Activated T-helper 1 cell treated with anti-CD3 and anti-CD28 coated beads, Interleukin-12 subunit alpha, Interleukin-12 subunit beta, Interleukin-2, Interleukin-4 antibody, amounts not matched to agents 30 ng/mL and 10 ng/mL and 1 ng/mL, durations not matched to agents 14 hours and 24 hours and 36 hours (primary cell): ENCODE measurements at regions not wholly inside any gene's neighbourhood (a gene's known extent, or its start where the extent isn't known, plus 50 kb on each side); places are given as distances from the start of the nearest gene placed in this dataset.

Experiments used
- DNase-seq: peaks from one replicate; pipeline ENCODE4 v3.0.0; 2021; ENCODE audit warnings: low spot score
- H3K27ac Mint-ChIP-seq: one replicate; pipeline ENCODE4 v1.8.0; 2021; ENCODE audit warnings: mild to moderate bottlenecking, mixed read lengths
- H3K27me3 Mint-ChIP-seq: one replicate; pipeline ENCODE4 v1.8.0; 2022; ENCODE audit warnings: mild to moderate bottlenecking, moderate library complexity, mixed read lengths; ENCODE audit not compliant: insufficient read depth
- H3K36me3 Mint-ChIP-seq: one replicate; pipeline ENCODE4 v1.8.0; 2021; ENCODE audit warnings: low read depth, mixed read lengths
- H3K4me1 Mint-ChIP-seq: one replicate; pipeline ENCODE4 v1.8.0; 2021; ENCODE audit warnings: low read depth, mixed read lengths
- H3K4me3 Mint-ChIP-seq: one replicate; pipeline ENCODE4 v1.8.0; 2021; ENCODE audit warnings: mild to moderate bottlenecking, moderate library complexity, mixed read lengths
- H3K9me3 Mint-ChIP-seq: one replicate; pipeline ENCODE4 v1.8.0; 2021; ENCODE audit warnings: mixed read lengths
- intact Hi-C: fragments of 100-400 bp; cut with micrococcal nuclease; formaldehyde crosslinking; loops from one replicate; pipeline ENCODE4 v1.15.1; 2024

DNA sequence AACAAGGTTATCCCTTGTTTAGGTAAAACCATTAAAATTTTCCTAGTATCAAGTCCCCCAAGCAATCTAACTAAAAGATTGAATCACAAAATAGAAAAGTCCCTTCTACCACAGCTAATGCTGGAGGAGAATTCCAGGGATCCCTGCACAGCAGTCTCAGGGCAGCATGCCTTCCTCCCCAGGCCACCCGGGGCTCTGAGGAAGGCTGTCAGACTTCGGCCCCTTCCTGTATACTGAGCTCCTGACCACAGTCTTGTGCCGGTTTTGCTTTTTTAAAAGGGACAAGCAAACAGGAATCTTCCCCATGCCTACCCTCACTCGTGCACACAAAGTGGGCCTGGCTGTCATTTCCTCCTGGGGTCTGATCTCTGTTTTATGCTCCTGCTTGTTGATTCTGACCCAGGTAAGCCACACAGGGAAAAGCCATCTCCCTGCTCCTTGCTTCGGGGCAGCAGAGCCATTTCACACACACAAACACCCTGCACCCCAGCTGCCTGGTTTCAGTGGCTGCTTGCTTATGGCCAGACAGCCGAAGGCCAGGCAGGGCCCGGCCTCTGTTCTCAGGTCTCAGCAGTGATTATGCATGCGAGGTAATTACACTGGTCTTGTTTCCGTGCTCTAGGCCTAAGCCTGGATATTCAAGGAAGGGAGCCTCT lies 211.9 kb downstream of the NXNL2 start:
- no peaks in the 10 kb centered on the region for H3K9me3 Mint-ChIP-seq
- no peaks in the 10 kb centered on the region for H3K36me3 Mint-ChIP-seq
- intact Hi-C loops = no loop called here
- DNase-seq = no peak
- no peak overlapping the region for H3K27ac Mint-ChIP-seq
- H3K4me3 Mint-ChIP-seq = no peak overlapping the region
- no peaks in the 10 kb centered on the region for H3K4me1 Mint-ChIP-seq
- H3K27me3 Mint-ChIP-seq = peaks cover 10% of the 10 kb centered on the region

GRCh38 chr9:88747768-88748167 lies 212.8 kb downstream of the NXNL2 start:
- Mint-ChIP-seq H3K27ac (no peak overlapping the region), H3K36me3 (no peaks in the 10 kb centered on the region), H3K27me3 (peaks cover 10% of the 10 kb centered on the region), H3K9me3 (no peaks in the 10 kb centered on the region), H3K4me1 (no peaks in the 10 kb centered on the region), H3K4me3 (no peak overlapping the region)
- no peak for DNase-seq
- intact Hi-C loops = no loop called here

DNA sequence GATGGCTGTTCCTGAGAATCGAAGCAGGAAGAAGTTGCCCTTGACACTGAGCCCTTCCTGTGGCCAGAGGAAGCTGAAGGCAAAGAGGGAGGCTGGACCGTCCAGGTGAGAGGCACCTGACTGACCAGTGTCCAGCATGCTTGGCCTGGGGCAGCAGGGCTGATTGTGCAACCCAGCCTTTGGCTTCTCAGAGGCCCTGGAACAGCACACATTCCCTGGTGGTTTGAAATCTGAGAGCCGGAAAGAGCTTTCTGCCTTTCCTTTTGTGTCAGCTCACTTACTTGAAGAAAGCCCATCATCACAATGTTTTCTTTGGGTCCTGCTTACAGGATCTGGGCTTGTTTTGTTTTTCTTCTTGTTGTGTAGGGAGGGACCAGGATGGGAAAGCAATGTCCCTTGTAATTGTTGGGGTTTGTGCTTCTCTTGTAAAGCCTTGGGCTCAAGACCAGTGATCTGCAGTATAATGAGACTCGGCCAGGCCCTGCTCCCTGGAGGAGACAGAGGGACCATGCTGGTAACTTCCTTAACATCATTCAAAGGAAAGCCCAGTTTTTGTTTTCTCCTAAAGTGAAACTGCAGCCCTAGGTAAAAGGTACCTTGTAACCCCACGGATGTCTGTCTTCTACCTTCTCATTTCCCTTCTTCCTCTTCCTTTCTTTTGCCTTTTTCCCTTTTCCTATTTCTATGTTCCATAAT lies 213.7 kb downstream of the NXNL2 start:
- H3K27me3 Mint-ChIP-seq = peaks cover 10% of the 10 kb centered on the region
- intact Hi-C loops = no loop called here
- H3K27ac Mint-ChIP-seq = no peak overlapping the region
- H3K9me3 Mint-ChIP-seq = no peaks in the 10 kb centered on the region
- H3K4me3 Mint-ChIP-seq = no peak overlapping the region
- no peaks in the 10 kb centered on the region for H3K4me1 Mint-ChIP-seq
- no peak for DNase-seq
- H3K36me3 Mint-ChIP-seq = no peaks in the 10 kb centered on the region

GRCh38 chr9:88749420-88749819 lies 214.4 kb downstream of the NXNL2 start:
- Mint-ChIP-seq H3K36me3 (no peaks in the 10 kb centered on the region), H3K4me1 (no peaks in the 10 kb centered on the region), H3K27ac (no peak overlapping the region), H3K9me3 (no peaks in the 10 kb centered on the region), H3K27me3 (peaks cover 10% of the 10 kb centered on the region), H3K4me3 (no peak overlapping the region)
- DNase-seq = no peak
- intact Hi-C loops = no loop called here

GRCh38 chr9:88750832-88751360 lies 215.9 kb downstream of the NXNL2 start:
- no peak for DNase-seq
- H3K4me1 Mint-ChIP-seq = no peaks in the 10 kb centered on the region
- no peaks in the 10 kb centered on the region for H3K36me3 Mint-ChIP-seq
- H3K4me3 Mint-ChIP-seq = no peak overlapping the region
- H3K27me3 Mint-ChIP-seq = peaks cover 5% of the 10 kb centered on the region
- no peaks in the 10 kb centered on the region for H3K9me3 Mint-ChIP-seq
- intact Hi-C loops = no loop called here
- H3K27ac Mint-ChIP-seq = no peak overlapping the region

DNA sequence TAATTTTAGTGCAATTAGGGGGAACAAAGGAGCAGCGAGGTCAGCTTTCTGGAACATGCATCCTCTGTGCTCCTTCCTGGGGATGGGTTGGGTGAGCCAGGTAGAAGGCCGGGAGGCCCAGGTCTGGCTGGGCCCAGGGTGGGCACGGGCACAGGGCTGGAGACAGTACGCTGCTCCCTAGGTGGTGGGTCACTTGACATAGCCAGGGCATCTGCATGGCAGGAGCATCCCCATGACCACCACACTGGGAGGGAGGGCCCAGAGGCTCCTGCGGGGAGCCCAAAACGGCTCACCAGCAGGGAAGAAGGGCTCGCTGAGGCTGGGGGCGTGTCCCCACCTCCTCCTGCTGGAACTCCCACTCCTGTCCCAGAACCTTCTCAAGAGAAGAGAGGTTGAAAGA lies 216.8 kb downstream of the NXNL2 start:
- DNase-seq = no peak
- intact Hi-C loops = no loop called here
- H3K9me3 Mint-ChIP-seq = no peaks in the 10 kb centered on the region
- no peak overlapping the region for H3K27ac Mint-ChIP-seq
- H3K27me3 Mint-ChIP-seq = peaks cover 3% of the 10 kb centered on the region
- no peak overlapping the region for H3K4me3 Mint-ChIP-seq
- H3K36me3 Mint-ChIP-seq = no peaks in the 10 kb centered on the region
- no peaks in the 10 kb centered on the region for H3K4me1 Mint-ChIP-seq

DNA sequence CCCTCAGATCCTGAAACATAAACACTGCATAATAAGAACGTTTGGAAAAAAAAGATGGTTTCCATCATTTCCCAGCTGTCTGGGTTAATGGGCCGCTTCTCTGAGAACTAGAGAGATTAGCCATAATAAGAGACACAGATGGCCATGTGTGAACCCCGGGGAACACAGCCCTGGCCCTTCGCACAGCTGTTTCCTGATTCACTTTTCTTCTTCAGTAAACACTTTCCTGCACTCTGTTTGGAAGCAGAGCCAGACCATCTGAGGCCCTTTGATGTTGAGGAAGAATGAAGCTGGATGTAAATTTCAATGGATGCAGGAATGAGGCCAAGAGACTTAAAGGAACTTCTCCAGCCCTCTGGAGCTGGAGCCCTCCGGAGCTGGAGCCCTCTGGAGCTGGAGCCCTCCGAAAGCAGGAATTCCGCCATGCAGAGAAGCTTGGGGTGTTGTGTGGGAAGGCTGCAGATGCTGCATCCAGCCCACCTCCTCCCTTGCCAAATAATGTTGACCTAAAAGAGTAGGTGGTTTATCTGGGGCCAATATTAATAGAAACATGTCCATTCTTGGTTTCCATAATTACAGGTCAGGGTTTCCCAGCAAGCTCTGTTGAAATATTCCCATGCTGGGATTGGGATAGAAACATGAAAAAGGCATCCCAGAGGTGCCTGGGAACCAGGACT lies 218.9 kb downstream of the NXNL2 start:
- DNase-seq = no peak
- intact Hi-C loops = no loop called here
- Mint-ChIP-seq H3K36me3 (no peaks in the 10 kb centered on the region), H3K27me3 (peaks cover 3% of the 10 kb centered on the region), H3K27ac (no peak overlapping the region), H3K4me3 (no peak overlapping the region), H3K4me1 (no peaks in the 10 kb centered on the region), H3K9me3 (no peaks in the 10 kb centered on the region)

DNA sequence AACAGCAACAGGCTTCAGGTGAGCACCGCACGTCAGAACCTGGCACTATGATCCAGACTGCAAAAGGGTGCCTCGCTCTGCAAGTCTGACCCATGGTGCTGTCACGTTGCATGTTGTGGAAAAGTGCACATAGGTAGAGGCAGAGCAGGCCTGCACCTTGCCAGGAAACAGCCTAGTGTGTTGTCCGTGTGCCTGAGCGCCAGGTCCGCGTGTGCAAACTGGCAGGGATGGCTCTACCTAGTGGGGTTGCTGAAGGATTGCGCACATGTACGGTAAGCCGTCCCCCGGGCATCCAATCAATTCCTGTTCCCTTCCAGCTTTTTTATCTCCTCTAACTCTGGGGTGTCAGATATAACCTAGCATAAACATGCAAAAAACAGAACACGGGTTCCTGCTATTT lies 219.5 kb downstream of the NXNL2 start:
- H3K36me3 Mint-ChIP-seq = no peaks in the 10 kb centered on the region
- no peak overlapping the region for H3K4me3 Mint-ChIP-seq
- H3K27ac Mint-ChIP-seq = no peak overlapping the region
- DNase-seq = no peak
- H3K9me3 Mint-ChIP-seq = no peaks in the 10 kb centered on the region
- intact Hi-C loops = no loop called here
- no peaks in the 10 kb centered on the region for H3K4me1 Mint-ChIP-seq
- peaks cover 3% of the 10 kb centered on the region for H3K27me3 Mint-ChIP-seq

- no peaks in the 10 kb centered on the region for H3K4me1 Mint-ChIP-seq
- no peak overlapping the region for H3K4me3 Mint-ChIP-seq
- no peaks in the 10 kb centered on the region for H3K36me3 Mint-ChIP-seq
- H3K27ac Mint-ChIP-seq = no peak overlapping the region
- intact Hi-C loops = no loop called here
- no peaks in the 10 kb centered on the region for H3K9me3 Mint-ChIP-seq
- no peak for DNase-seq
- peaks cover 3% of the 10 kb centered on the region for H3K27me3 Mint-ChIP-seq
These were observed 219.9 kb downstream of the NXNL2 start for GRCh38 chr9:88754886-88755285.

GRCh38 chr9:88757406-88758010 lies 222.5 kb downstream of the NXNL2 start:
- intact Hi-C loops = no loop called here
- peaks cover 2% of the 10 kb centered on the region for H3K27me3 Mint-ChIP-seq

DNA sequence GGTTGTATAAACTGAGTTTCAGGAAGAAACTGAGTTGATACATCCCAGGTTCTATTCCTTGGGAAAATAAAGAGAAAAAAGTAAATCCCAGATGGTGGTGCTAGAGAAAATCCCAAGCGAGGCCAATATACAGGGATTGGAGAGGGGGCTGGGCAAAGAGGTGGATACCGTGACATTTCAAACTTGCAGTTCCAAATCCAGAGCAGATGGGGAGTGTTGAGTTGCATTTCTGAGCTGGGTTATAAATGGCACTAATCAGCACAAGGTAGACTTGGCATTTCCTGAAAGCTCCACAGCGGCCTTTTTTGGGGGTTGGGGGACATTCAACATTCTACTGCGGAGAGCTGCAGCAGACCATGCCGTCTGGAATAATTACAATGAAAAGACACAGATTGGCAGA lies 224.4 kb downstream of the NXNL2 start:
- DNase-seq = no peak
- intact Hi-C loops = no loop called here
- H3K36me3 Mint-ChIP-seq = no peaks in the 10 kb centered on the region
- no peak overlapping the region for H3K27ac Mint-ChIP-seq
- no peaks in the 10 kb centered on the region for H3K4me1 Mint-ChIP-seq
- H3K27me3 Mint-ChIP-seq = peaks cover 6% of the 10 kb centered on the region
- no peak overlapping the region for H3K4me3 Mint-ChIP-seq
- H3K9me3 Mint-ChIP-seq = no peaks in the 10 kb centered on the region

More at GRCh38 chr9:88757406-88758010, 222.5 kb downstream of the NXNL2 start:
- no peak for DNase-seq
- Mint-ChIP-seq H3K9me3 (no peaks in the 10 kb centered on the region), H3K4me3 (no peak overlapping the region), H3K36me3 (no peaks in the 10 kb centered on the region), H3K27ac (no peak overlapping the region), H3K4me1 (no peaks in the 10 kb centered on the region)

- H3K36me3 Mint-ChIP-seq = no peaks in the 10 kb centered on the region
- no peak overlapping the region for H3K4me3 Mint-ChIP-seq
- DNase-seq = no peak
- intact Hi-C loops = no loop called here
- H3K9me3 Mint-ChIP-seq = no peaks in the 10 kb centered on the region
- H3K27ac Mint-ChIP-seq = no peak overlapping the region
- H3K4me1 Mint-ChIP-seq = no peaks in the 10 kb centered on the region
- H3K27me3 Mint-ChIP-seq = peaks cover 7% of the 10 kb centered on the region
These were observed 224.3 kb upstream of the S1PR3 start for GRCh38 chr9:88766778-88767503.
